ENCODE measurements at regions not wholly inside any gene's neighbourhood (a gene's known extent, or its start where the extent isn't known, plus 50 kb on each side); places are given as distances from the start of the nearest gene placed in this dataset.

- no peak for TF ChIP-seq CTCF (IDR thresholded peaks at IDR 0.05; ENCODE audit: low read length)
- TF ChIP-seq EZH2 (IDR thresholded peaks at IDR 0.05; ENCODE audit: borderline replicate concordance, low read length) = no peak
These were observed 409.6 kb upstream of the ID4 start for GRCh38 chr6:19427548-19427947.

Measured in OCI-LY1 (cell line).